Esophagus squamous epithelium (tissue), 5 donors: ENCODE measurements at regions not wholly inside any gene's neighbourhood (a gene's known extent, or its start where the extent isn't known, plus 50 kb on each side); places are given as distances from the start of the nearest gene placed in this dataset.

Source experiments
- DNase-seq: peaks from one replicate; lab custom pipeline; 2025; lab: John Stamatoyannopoulos, UW
- H3K27ac ChIP-seq, 4 donors: fragments of 200-600 bp; sonication (generic); one replicate each; pipeline ENCODE4 v1.5.1; 2016 to 2019; ENCODE audit warnings: mild to moderate bottlenecking in 1 of 4
- H3K27me3 ChIP-seq, 4 donors: fragments of 200-600 bp; sonication (generic); 1 replicate in 3 of 4; 2 replicates in 1 of 4; pipeline versions ENCODE4 v1.5.1 to v1.6.0; 2017 to 2021; ENCODE audit warnings: antibody characterized with exemption in 1 of 4
- H3K36me3 ChIP-seq, 3 donors: fragments of 200-600 bp; sonication (generic); one replicate each; pipeline ENCODE4 v1.5.1; 2016 to 2019
- H3K4me1 ChIP-seq, 3 donors: fragments of 200-600 bp; sonication (generic); one replicate each; pipeline ENCODE4 v1.5.1; 2017 to 2019
- H3K4me3 ChIP-seq, 4 donors: fragments of 200-600 bp; sonication (generic); 1 replicate in 3 of 4; 2 replicates in 1 of 4; pipeline ENCODE4 v1.5.1; 2016 to 2019; ENCODE audit warnings: mild to moderate bottlenecking in 2 of 4, moderate library complexity in 1 of 4
- H3K9me3 ChIP-seq, 3 donors: fragments of 200-600 bp; sonication (generic); one replicate each; pipeline ENCODE4 v1.5.1; 2016 to 2019
- POLR2A ChIP-seq, 4 donors: fragments of 450-650 bp; IDR thresholded peaks; one replicate each; pipeline ENCODE4 v1.6.1; 2017; ENCODE audit warnings: antibody characterized with exemption in 4 of 4, mild to moderate bottlenecking in 4 of 4, moderate library complexity in 3 of 4
- WGBS, 2 donors: methylation state at CpG; one replicate each; pipeline ENCODE4 v1.1.5; 2018; 5-methylcytosine and 5-hydroxymethylcytosine counted together
- intact Hi-C: fragments of 100-400 bp; cut with DNase I; formaldehyde crosslinking; loops from one replicate; pipeline ENCODE4 v1.15.0; 2022
- TF ChIP-seq, protein P1 (sequence below), 6 experiments: fragments of 450-650 bp in 4 of 6; fragments of 200-600 bp in 2 of 6; sonication (generic) in 2 of 6; IDR thresholded peaks; one replicate each; pipeline ENCODE4 v1.5.1; 2016 to 2019; ENCODE audit warnings: antibody characterized with exemption in 6 of 6, mild to moderate bottlenecking in 4 of 6, moderate library complexity in 4 of 6
- donor health status: DM: yes; HTN: yes; CAD: no.

DNA sequence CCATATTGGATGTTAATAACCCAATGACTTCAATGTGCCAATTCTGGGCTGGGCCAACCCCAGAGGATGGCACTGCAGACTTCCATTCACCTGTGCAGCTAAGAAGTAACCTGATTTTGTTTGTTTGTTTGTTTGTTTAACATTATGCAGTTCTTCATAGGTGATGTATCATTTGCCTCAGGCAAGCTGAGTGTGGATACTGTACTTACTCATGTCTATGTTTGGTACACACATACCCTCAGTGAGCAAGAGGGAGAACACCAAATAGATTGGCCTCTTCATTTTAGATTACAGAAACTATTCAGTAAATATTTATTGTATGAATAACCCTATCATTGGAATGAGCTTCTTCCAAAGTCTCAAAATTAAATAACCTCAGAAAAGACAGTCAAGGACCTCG, 180.2 kb upstream of the SMC2 start:
- WGBS, 2 donors: 35 to 36% methylated on average over 1 of the region's 1 CpG
- TF ChIP-seq, protein P1, sequence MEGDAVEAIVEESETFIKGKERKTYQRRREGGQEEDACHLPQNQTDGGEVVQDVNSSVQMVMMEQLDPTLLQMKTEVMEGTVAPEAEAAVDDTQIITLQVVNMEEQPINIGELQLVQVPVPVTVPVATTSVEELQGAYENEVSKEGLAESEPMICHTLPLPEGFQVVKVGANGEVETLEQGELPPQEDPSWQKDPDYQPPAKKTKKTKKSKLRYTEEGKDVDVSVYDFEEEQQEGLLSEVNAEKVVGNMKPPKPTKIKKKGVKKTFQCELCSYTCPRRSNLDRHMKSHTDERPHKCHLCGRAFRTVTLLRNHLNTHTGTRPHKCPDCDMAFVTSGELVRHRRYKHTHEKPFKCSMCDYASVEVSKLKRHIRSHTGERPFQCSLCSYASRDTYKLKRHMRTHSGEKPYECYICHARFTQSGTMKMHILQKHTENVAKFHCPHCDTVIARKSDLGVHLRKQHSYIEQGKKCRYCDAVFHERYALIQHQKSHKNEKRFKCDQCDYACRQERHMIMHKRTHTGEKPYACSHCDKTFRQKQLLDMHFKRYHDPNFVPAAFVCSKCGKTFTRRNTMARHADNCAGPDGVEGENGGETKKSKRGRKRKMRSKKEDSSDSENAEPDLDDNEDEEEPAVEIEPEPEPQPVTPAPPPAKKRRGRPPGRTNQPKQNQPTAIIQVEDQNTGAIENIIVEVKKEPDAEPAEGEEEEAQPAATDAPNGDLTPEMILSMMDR (IDR thresholded peaks at IDR 0.05): no peak
- TF ChIP-seq POLR2A (IDR thresholded peaks at IDR 0.05): no peak
- Histone ChIP-seq H3K9me3 (no peaks in the 10 kb centered on the region), H3K4me3 (no peak overlapping the region), H3K27me3 (no peaks in the 10 kb centered on the region), H3K36me3 (no peaks in the 10 kb centered on the region), H3K4me1 (no peaks in the 10 kb centered on the region), H3K27ac (no peak overlapping the region)
- intact Hi-C loops: no loop called here
- no peak for DNase-seq

DNA sequence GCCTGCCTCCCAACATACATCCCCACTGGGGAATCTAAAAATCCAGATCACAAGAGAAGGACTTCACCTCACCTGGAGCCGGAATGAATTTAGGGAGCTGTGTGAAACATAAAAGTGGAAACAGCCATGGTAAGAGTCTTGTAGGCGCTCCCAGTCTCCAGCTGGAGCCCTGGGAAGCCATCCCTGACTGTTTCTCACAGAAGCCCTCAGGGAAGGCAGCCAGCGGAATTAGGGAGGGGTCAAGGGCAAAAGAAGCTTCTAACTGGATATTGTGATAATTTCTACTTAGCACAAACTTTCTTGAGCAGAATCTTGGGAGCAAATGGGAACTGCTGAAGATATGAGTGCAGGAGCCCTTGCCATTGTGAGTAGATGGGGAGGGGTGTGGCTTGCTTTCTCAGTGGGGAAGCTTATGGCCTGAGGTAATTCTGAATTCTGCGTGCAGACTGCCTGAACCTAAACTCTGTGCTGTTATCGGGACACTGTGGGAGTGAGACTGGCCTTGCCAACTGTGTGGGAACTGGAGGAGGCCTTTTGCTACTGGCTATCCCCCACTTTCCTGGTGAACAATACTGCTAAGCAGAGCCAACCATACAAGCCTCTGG, 174.4 kb upstream of the SMC2 start:
- 72 to 78% methylated on average over 5 of the region's 5 CpGs for WGBS, 2 donors
- intact Hi-C loops: no loop called here
- H3K27me3 ChIP-seq: no peaks in the 10 kb centered on the region
- H3K4me1 ChIP-seq: no peaks in the 10 kb centered on the region
- H3K27ac ChIP-seq: no peak overlapping the region
- TF ChIP-seq, protein P1 (IDR thresholded peaks at IDR 0.05): no peak
- TF ChIP-seq POLR2A (IDR thresholded peaks at IDR 0.05): no peak
- no peaks in the 10 kb centered on the region for H3K36me3 ChIP-seq
- no peaks in the 10 kb centered on the region for H3K9me3 ChIP-seq
- no peak overlapping the region for H3K4me3 ChIP-seq
- DNase-seq: no peak

DNA sequence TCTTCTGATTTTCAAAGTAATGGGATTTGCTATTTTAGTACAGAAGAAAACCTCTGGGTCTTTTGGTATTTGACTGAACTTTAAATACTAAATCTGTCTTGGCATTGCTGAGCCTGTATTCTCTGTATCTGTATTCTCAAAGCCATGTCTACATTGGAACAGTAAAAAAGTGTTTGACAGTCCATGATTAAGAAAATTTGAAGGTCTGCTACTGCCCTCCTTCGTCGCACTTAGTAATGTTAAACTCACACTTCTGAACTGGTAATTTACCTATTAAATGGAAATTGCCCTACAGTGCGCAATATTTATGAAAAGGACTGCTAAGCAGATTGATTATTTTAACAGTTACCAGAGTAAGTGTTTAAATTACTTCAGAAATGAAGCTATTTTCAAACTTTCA, 165.7 kb upstream of the SMC2 start:
- H3K4me3 ChIP-seq: no peak overlapping the region
- intact Hi-C loops: no loop called here
- TF ChIP-seq, protein P1 (IDR thresholded peaks at IDR 0.05): no peak
- no peak for TF ChIP-seq POLR2A (IDR thresholded peaks at IDR 0.05)
- no peak for DNase-seq
- H3K27ac ChIP-seq: no peak overlapping the region
- 83 to 90% methylated on average over 3 of the region's 3 CpGs for WGBS, 2 donors
- H3K36me3 ChIP-seq: no peaks in the 10 kb centered on the region
- H3K4me1 ChIP-seq: no peaks in the 10 kb centered on the region
- no peaks in the 10 kb centered on the region for H3K27me3 ChIP-seq
- H3K9me3 ChIP-seq: no peaks in the 10 kb centered on the region

DNA sequence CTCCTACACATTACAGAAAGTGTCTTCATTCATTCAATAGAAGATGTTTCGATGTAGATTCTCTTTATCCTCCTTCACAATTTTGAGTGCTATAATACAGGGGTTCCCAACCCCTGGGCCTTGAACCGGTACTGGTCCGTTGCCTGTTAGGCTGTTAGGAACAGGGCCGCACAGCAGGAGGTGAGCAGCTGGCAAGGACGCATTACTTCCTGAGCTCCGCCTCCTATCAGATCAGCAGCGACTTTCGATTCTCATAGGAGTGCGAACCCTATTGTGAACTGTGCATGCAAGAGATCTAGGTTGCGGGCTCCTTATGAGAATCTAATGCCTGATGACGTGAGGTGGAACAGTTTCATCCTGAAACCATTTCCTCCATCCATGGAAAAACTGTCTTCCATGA, 153.0 kb upstream of the SMC2 start:
- Histone ChIP-seq H3K27me3 (no peaks in the 10 kb centered on the region), H3K4me3 (no peak overlapping the region), H3K27ac (no peak overlapping the region), H3K36me3 (no peaks in the 10 kb centered on the region), H3K4me1 (no peaks in the 10 kb centered on the region), H3K9me3 (no peaks in the 10 kb centered on the region)
- intact Hi-C loops: no loop called here
- TF ChIP-seq, protein P1 (IDR thresholded peaks at IDR 0.05): no peak
- TF ChIP-seq POLR2A (IDR thresholded peaks at IDR 0.05): no peak
- WGBS, 2 donors: 88 to 92% methylated on average over 4 to 11 of the region's 11 CpGs
- no peak for DNase-seq

DNA sequence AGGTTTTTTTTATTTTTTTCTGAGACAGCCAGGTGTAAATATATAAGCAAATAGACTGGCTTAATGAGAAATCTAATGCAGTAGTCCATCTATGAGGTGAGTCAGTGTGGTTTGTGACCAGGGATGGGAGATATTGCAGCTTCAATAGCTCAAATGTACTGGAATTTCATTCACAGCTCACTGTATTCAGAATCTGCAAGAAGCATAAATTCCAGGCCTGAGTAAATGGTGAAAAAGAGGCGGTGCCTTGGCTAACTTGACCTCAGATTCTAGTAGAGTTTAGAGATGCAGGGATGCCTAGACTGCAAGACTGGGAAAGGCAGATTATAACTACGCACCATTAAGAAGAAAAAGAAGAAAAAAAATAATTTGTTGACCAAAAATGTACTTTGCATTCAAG, 151.9 kb upstream of the SMC2 start:
- DNase-seq: no peak
- no peaks in the 10 kb centered on the region for H3K27me3 ChIP-seq
- no peaks in the 10 kb centered on the region for H3K4me1 ChIP-seq
- no peak for TF ChIP-seq POLR2A (IDR thresholded peaks at IDR 0.05)
- TF ChIP-seq, protein P1 (IDR thresholded peaks at IDR 0.05): no peak
- H3K27ac ChIP-seq: no peak overlapping the region
- intact Hi-C loops: no loop called here
- no peak overlapping the region for H3K4me3 ChIP-seq
- no peaks in the 10 kb centered on the region for H3K36me3 ChIP-seq
- no peaks in the 10 kb centered on the region for H3K9me3 ChIP-seq
- 42 to 53% methylated on average over 2 of the region's 2 CpGs for WGBS, 2 donors
